K562 (cell line): ENCODE measurements at regions not wholly inside any gene's neighbourhood (a gene's known extent, or its start where the extent isn't known, plus 50 kb on each side); places are given as distances from the start of the nearest gene placed in this dataset.

Experiments
- ATAC-seq: fragments of 200-7000 bp; cut with Tn5 transposase; 3 replicates; pipeline ENCODE4 v1.9.1; 2020; ENCODE audit warnings: moderate library complexity
- BruUV-seq: library from RNA; stranded (reverse); fragments of 400-500 nt; replicated peaks from 2 replicates; lab custom pipeline; 2021; lab: Mats Ljungman, UMichigan
- CTCF ChIA-PET: fragments of 300-600 bp; formaldehyde crosslinking; extraction: SDS; loops from one replicate; lab custom pipeline; 2021; ENCODE audit warnings: low intra/inter-chr PET ratio; lab: Yijun Ruan, JAX
- POLR2A ChIA-PET: fragments of 300-600, 350-650 bp; sonication (Branson Sonifier 250); formaldehyde crosslinking; extraction: SDS; loops from one replicate; lab custom pipeline; 2021; ENCODE audit warnings: antibody characterized with exemption, inconsistent platforms; lab: Yijun Ruan, JAX
- DNase-seq, 4 experiments: peaks; one replicate each; pipeline versions ENCODE4 v3.0.0 to v3.0.0-alpha.2; 2011 to 2018; ENCODE audit warnings: low spot score in 3 of 4, mixed read lengths in 3 of 4; ENCODE audit errors: extremely low read depth in 1 of 4
- FAIRE-seq: peaks from 2 replicates; lab custom pipeline; 2011; peaks lifted over from hg19 to GRCh38; lab: Jason Lieb, UNC
- H2AFZ ChIP-seq: 2 replicates; pipeline ENCODE4 v1.6.0; 2011; ENCODE audit warnings: low read depth, low read length, control low read depth, inconsistent platforms
- H3K27ac ChIP-seq: fragments of 200-600 bp; 3 replicates; pipeline ENCODE4 v1.8.0; 2011; ENCODE audit warnings: low read depth, mild to moderate bottlenecking, control low read depth, inconsistent platforms, low read length, moderate library complexity, mixed read lengths; ENCODE audit errors: extremely low read depth
- H3K27me3 ChIP-seq, 2 experiments: fragments of 300-600 bp in 1 of 2; 2 replicates in 1 of 2; 3 replicates in 1 of 2; pipeline versions ENCODE4 v1.6.0 to v1.8.0; 2011; ENCODE audit warnings: inconsistent platforms in 2 of 2, low read length in 2 of 2, mild to moderate bottlenecking in 1 of 2, mixed read lengths in 1 of 2, moderate library complexity in 1 of 2; ENCODE audit not compliant: control insufficient read depth in 2 of 2, insufficient read depth in 2 of 2
- H3K36me3 ChIP-seq: fragments of 300-600 bp; 3 replicates; pipeline ENCODE4 v1.8.0; 2011; ENCODE audit warnings: mild to moderate bottlenecking, low read length, inconsistent platforms; ENCODE audit not compliant: control insufficient read depth, insufficient read depth
- H3K4me1 ChIP-seq, 2 experiments: fragments of 200-600 bp in 1 of 2; replicated peaks in 1 of 2; 2 replicates in 1 of 2; 3 replicates in 1 of 2; pipeline versions ENCODE4 v1.5.1 to v1.8.0; 2011; ENCODE audit warnings: inconsistent platforms in 2 of 2, low read length in 2 of 2, mild to moderate bottlenecking in 1 of 2, mixed read lengths in 1 of 2, moderate library complexity in 1 of 2; ENCODE audit not compliant: control insufficient read depth in 2 of 2, insufficient read depth in 2 of 2
- H3K4me2 ChIP-seq: 2 replicates; pipeline ENCODE4 v1.6.1; 2011; ENCODE audit warnings: low read length, control low read depth, inconsistent platforms, mixed read lengths; ENCODE audit not compliant: insufficient read depth
- H3K4me3 ChIP-seq: fragments of 200-600 bp; sonication (generic), shearing (Covaris generic); 2 replicates; pipeline ENCODE4 v1.5.1; 2016; ENCODE audit warnings: control low read depth, inconsistent platforms
- H3K79me2 ChIP-seq: fragments of 200-600 bp; 3 replicates; pipeline ENCODE4 v1.8.0; 2011; ENCODE audit warnings: low read length, inconsistent platforms; ENCODE audit not compliant: control insufficient read depth, insufficient read depth
- H3K9ac ChIP-seq, 2 experiments: 2 replicates each; pipeline versions ENCODE4 v1.6.0 to v1.6.1; 2011; ENCODE audit warnings: low read depth in 2 of 2, low read length in 2 of 2, control low read depth in 1 of 2, inconsistent platforms in 1 of 2, mild to moderate bottlenecking in 1 of 2, mixed read lengths in 1 of 2; ENCODE audit not compliant: insufficient read depth in 1 of 2
- H3K9me1 ChIP-seq: one replicate; pipeline ENCODE4 v1.6.0; 2011; ENCODE audit warnings: inconsistent platforms, mild to moderate bottlenecking, low read length, moderate library complexity; ENCODE audit not compliant: control insufficient read depth, insufficient read depth
- H3K9me3 ChIP-seq: replicated peaks from 2 replicates; pipeline ENCODE4 v1.5.1; 2011; ENCODE audit warnings: low read depth, low read length, inconsistent platforms; ENCODE audit not compliant: control insufficient read depth, insufficient read depth
- H4K20me1 ChIP-seq: replicated peaks from 2 replicates; pipeline ENCODE4 v1.6.1; 2011; ENCODE audit warnings: low read length, inconsistent platforms, mixed read lengths; ENCODE audit not compliant: control insufficient read depth, insufficient read depth
- CAMTA2 ChIP-seq: fragments of 250-450 bp; sonication (Bioruptor Pico); conservative IDR thresholded peaks from 2 replicates; pipeline ENCODE4 v1.5.1; 2022
- ETV5 ChIP-seq: sonication (generic); formaldehyde crosslinking; IDR thresholded peaks from 2 replicates; pipeline ENCODE4 v1.4.0; 2020; ENCODE audit warnings: low read depth, mild to moderate bottlenecking, missing genetic modification reagents
- FUS ChIP-seq: fragments of 200-400 bp; formaldehyde crosslinking; optimal IDR thresholded peaks from 2 replicates; pipeline ENCODE3; 2017; ENCODE audit warnings: low read depth, low read length
- HINFP ChIP-seq: fragments of 450-650 bp; conservative IDR thresholded peaks from 2 replicates; pipeline ENCODE4 v1.6.1; 2016; ENCODE audit warnings: missing genetic modification characterization, low read depth, mild to moderate bottlenecking, control low read depth, missing compliant biosample characterization
- HMG20B ChIP-seq: fragments of 250-450 bp; sonication (Bioruptor Pico); IDR thresholded peaks from 2 replicates; pipeline ENCODE4 v1.5.0; 2021; ENCODE audit warnings: mild to moderate bottlenecking
- ILK ChIP-seq: fragments of 450-650 bp; IDR thresholded peaks from 2 replicates; pipeline ENCODE4 v1.6.1; 2016; ENCODE audit warnings: missing genetic modification characterization, low read depth, mild to moderate bottlenecking, missing compliant biosample characterization, moderate library complexity, borderline replicate concordance
- MEF2D ChIP-seq: conservative IDR thresholded peaks from 2 replicates; pipeline ENCODE4 v1.6.1; 2016; ENCODE audit warnings: low read depth, missing genetic modification characterization, missing compliant biosample characterization
- RB1 ChIP-seq: fragments of 450-650 bp; IDR thresholded peaks from 2 replicates; pipeline ENCODE4 v1.6.1; 2017; ENCODE audit warnings: low read depth, mild to moderate bottlenecking
- RBM39 ChIP-seq: fragments of 200-400 bp; formaldehyde crosslinking; optimal IDR thresholded peaks from 2 replicates; pipeline ENCODE3; 2018; ENCODE audit warnings: low read depth, low read length
- SMAD2 ChIP-seq: fragments of 150-350 bp; IDR thresholded peaks from 2 replicates; pipeline ENCODE4 v1.6.1; 2014; ENCODE audit warnings: low read depth, mild to moderate bottlenecking, low read length
- SP2 ChIP-seq: IDR thresholded peaks from 2 replicates; pipeline ENCODE4 v1.6.1; 2011; ENCODE audit warnings: mild to moderate bottlenecking, low read depth, low read length, moderate library complexity; ENCODE audit not compliant: poor library complexity, severe bottlenecking; ENCODE audit errors: extremely low read depth
- SRSF3 ChIP-seq: fragments of 200-400 bp; formaldehyde crosslinking; IDR thresholded peaks from 2 replicates; pipeline ENCODE4 v1.6.1; 2016; ENCODE audit warnings: mild to moderate bottlenecking, low read length, moderate library complexity; ENCODE audit not compliant: insufficient read depth
- TRIM25 ChIP-seq: fragments of 450-650 bp; IDR thresholded peaks from 2 replicates; pipeline ENCODE4 v1.7.0; 2016; ENCODE audit warnings: borderline replicate concordance
- ZFP1 ChIP-seq: fragments of 450-650 bp; formaldehyde crosslinking; IDR thresholded peaks from 2 replicates; pipeline ENCODE4 v1.4.0; 2020; ENCODE audit warnings: mild to moderate bottlenecking, mixed read lengths
- ZKSCAN1 ChIP-seq: fragments of 150-350 bp; IDR thresholded peaks from 2 replicates; pipeline ENCODE4 v1.6.1; 2016; ENCODE audit warnings: low read depth, low read length
- ZNF239 ChIP-seq: fragments of 250-450 bp; sonication (Bioruptor Pico); IDR thresholded peaks from 2 replicates; pipeline ENCODE4 v1.4.0; 2020; ENCODE audit warnings: mild to moderate bottlenecking
- ZNF511 ChIP-seq: sonication (generic); formaldehyde crosslinking; IDR thresholded peaks from 2 replicates; pipeline ENCODE4 v1.8.0; 2022; ENCODE audit warnings: mild to moderate bottlenecking, missing genetic modification reagents
- ZNF785 ChIP-seq: fragments of 250-450 bp; sonication (Bioruptor Pico); IDR thresholded peaks from 2 replicates; pipeline ENCODE4 v1.4.0; 2020; ENCODE audit warnings: mild to moderate bottlenecking
- WGBS: fragments of 100-300 bp; shearing (Covaris generic); methylation state at CpG from one replicate; pipeline ENCODE4 v1.1.6; 2016; ENCODE audit warnings: low coverage, mixed read lengths; ENCODE audit not compliant: insufficient coverage; ENCODE audit errors: missing lambda C conversion rate; 5-methylcytosine and 5-hydroxymethylcytosine counted together
- in situ Hi-C: fragments of 300-500 bp; cut with MboI; formaldehyde crosslinking; loops from 4 replicates; pipeline ENCODE4 v1.15.0; 2018; ENCODE audit warnings: inconsistent platforms, mixed read lengths
- intact Hi-C: fragments of 100-400 bp; cut with micrococcal nuclease; formaldehyde crosslinking; loops from 2 replicates; pipeline ENCODE4 v1.14.2; 2022
- TF ChIP-seq, protein P1 (sequence below), 2 experiments: fragments of 250-450 bp in 1 of 2; fragments of 450-650 bp in 1 of 2; sonication (Bioruptor Pico) in 1 of 2; IDR thresholded peaks; 2 replicates each; pipeline versions ENCODE4 v1.6.1 to v1.8.0; 2016 to 2021; ENCODE audit warnings: mild to moderate bottlenecking in 2 of 2, moderate library complexity in 2 of 2, missing compliant biosample characterization in 1 of 2, missing genetic modification characterization in 1 of 2

DNA sequence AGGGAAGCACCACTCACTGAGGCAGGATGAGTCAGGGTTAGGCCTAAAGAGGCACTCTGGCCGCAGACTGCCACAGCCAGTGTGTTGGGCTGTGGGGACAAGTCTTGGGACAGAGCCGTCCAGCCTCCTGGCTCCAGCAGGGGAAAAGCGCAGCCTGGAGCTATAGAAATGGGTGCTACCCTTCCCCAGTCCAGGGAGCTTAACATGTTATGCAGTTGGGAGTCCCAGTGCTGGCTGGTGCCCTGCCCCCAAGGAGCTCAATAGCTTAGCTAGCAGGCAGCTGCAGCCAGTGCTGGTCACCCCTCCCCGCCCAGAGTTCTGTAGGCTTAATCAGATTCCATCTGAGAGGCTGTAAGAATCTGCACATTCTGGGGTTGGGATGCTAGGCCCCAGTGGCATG is 399.6 kb upstream of the TUSC1 start:
- DNase-seq (no peak), FAIRE-seq (no peak), ATAC-seq (no peak)
- Histone ChIP-seq H3K4me3 (no peak overlapping the region), H2AFZ (no peak overlapping the region), H3K27ac (no peak overlapping the region), H3K4me1 (no peaks in the 10 kb centered on the region), H4K20me1 (no peaks in the 10 kb centered on the region), H3K36me3 (no peaks in the 10 kb centered on the region), H3K4me2 (no peak overlapping the region), H3K9me1 (no peaks in the 10 kb centered on the region), H3K27me3 (no peaks in the 10 kb centered on the region), H3K9ac (no peak overlapping the region), H3K79me2 (no peaks in the 10 kb centered on the region), H3K9me3 (no peaks in the 10 kb centered on the region)
- BruUV-seq, result no TSS peak
- in situ Hi-C loops (no loop called here), intact Hi-C loops (no loop called here)
- no peak for TF ChIP-seq RBM39
- no peak for TF ChIP-seq ILK (tag)
- TF ChIP-seq CAMTA2 (CRISPR knock-in tag), result no peak
- TF ChIP-seq ZNF785 (CRISPR knock-in tag), result no peak
- no peak for TF ChIP-seq HMG20B
- TF ChIP-seq ETV5 (CRISPR knock-in tag), result no peak
- TF ChIP-seq RB1, result no peak
- TF ChIP-seq ZFP1 (CRISPR knock-in tag), result no peak
- TF ChIP-seq TRIM25, result no peak
- TF ChIP-seq MEF2D (tag), result no peak
- no peak for TF ChIP-seq SMAD2
- TF ChIP-seq SRSF3, result no peak
- no peak for TF ChIP-seq ZKSCAN1
- TF ChIP-seq FUS, result no peak
- TF ChIP-seq ZNF511 (CRISPR knock-in tag), result no peak
- TF ChIP-seq HINFP (tag), result no peak
- TF ChIP-seq ZNF239 (CRISPR knock-in tag), result no peak
- no peak for TF ChIP-seq SP2
- TF ChIP-seq, protein P1, sequence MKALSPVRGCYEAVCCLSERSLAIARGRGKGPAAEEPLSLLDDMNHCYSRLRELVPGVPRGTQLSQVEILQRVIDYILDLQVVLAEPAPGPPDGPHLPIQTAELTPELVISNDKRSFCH (CRISPR knock-in tag; IDR thresholded peaks at IDR 0.05), result no peak
- TF ChIP-seq, protein P1 (tag; IDR thresholded peaks at IDR 0.05), result no peak
- ChIA-PET CTCF (no interaction called here), POLR2A (no interaction called here)
- no CpG with 5 or more reads among the region's 4 CpGs for WGBS
